Activated CD4-positive, alpha-beta T cell treated with anti-CD3 and anti-CD28 coated beads, Interleukin-2, amount 10 ng/mL, durations not matched to agents 7 days and 5 days (primary cell): ENCODE measurements at regions not wholly inside any gene's neighbourhood (a gene's known extent, or its start where the extent isn't known, plus 50 kb on each side); places are given as distances from the start of the nearest gene placed in this dataset.

ENCODE experiments used
- CTCF ChIA-PET: fragments of 350-600 bp; sonication (Branson Sonifier 250); formaldehyde crosslinking; loops from one replicate; lab custom pipeline; 2021; ENCODE audit warnings: antibody characterized with exemption; lab: Charles Lee
- POLR2A ChIA-PET: fragments of 350-600 bp; sonication (Branson Sonifier 250); formaldehyde crosslinking; loops from one replicate; lab custom pipeline; 2021; ENCODE audit warnings: antibody characterized with exemption; lab: Charles Lee
- DNase-seq: peaks from one replicate; pipeline ENCODE4 v3.0.0-alpha.2; 2020
- H3K27ac Mint-ChIP-seq: one replicate; pipeline ENCODE4 v1.8.0; 2021; ENCODE audit warnings: mild to moderate bottlenecking, moderate library complexity, mixed read lengths
- H3K27me3 Mint-ChIP-seq: one replicate; pipeline ENCODE4 v1.8.0; 2021; ENCODE audit warnings: mixed read lengths
- H3K36me3 Mint-ChIP-seq: one replicate; pipeline ENCODE4 v1.8.0; 2021; ENCODE audit warnings: low read depth, mixed read lengths
- H3K4me1 Mint-ChIP-seq: one replicate; pipeline ENCODE4 v1.8.0; 2021; ENCODE audit warnings: mixed read lengths
- H3K4me3 Mint-ChIP-seq: one replicate; pipeline ENCODE4 v1.8.0; 2021; ENCODE audit warnings: mild to moderate bottlenecking, moderate library complexity, mixed read lengths
- H3K9me3 Mint-ChIP-seq: one replicate; pipeline ENCODE4 v1.8.0; 2021; ENCODE audit warnings: mixed read lengths

DNA sequence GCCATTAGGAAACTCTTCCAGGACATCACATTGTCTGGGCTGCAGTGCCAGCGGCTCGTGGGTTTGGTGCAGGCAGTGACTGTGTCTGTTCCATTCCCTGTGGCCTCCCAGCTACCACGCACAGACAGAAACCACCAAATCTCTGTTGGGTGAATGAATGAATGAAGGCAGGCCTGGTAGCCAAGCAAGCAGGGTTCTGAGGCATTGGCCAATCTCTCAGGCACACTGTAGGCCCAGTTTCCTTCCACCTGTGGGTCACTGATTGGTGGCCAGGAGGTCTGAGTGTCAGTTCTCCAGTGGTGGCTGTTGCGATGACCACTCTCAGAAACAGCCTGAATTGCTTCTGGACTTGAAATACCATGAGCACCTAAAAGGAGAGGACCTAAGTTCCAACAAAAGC lies 59.4 kb upstream of the CTBP2 start:
- POLR2A ChIA-PET, result no interaction called here

DNA sequence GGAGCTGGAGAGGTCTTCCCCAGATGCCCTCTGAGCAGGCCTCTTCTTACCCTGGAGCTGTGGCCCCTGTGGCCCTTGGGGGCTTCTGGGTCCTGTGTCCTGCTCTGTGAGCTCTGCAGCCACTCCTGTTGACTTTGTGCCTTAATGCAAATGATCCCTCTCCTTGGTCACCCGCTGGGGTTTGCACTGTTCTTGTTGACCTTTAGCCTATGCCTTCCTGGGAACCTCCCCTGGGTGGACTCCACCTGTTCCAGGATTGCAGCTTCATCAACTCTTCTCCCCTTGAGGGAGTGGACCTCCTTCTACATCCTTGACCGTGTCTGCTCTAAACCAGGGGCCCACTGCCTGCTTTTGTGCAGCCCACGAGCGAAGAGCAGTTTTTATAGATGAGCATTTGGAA lies 58.6 kb upstream of the CTBP2 start:
- POLR2A ChIA-PET, result no interaction called here
- CTCF ChIA-PET, result no interaction called here
- H3K36me3 Mint-ChIP-seq, result no peaks in the 10 kb centered on the region
- H3K4me1 Mint-ChIP-seq, result no peaks in the 10 kb centered on the region
- H3K4me3 Mint-ChIP-seq, result no peak overlapping the region
- no peak for DNase-seq
- H3K27ac Mint-ChIP-seq, result no peak overlapping the region
- H3K27me3 Mint-ChIP-seq, result no peaks in the 10 kb centered on the region
- no peaks in the 10 kb centered on the region for H3K9me3 Mint-ChIP-seq

More for the DNA sequence above, 59.4 kb upstream of the CTBP2 start:
- Mint-ChIP-seq H3K27ac (no peak overlapping the region), H3K27me3 (no peaks in the 10 kb centered on the region), H3K9me3 (no peaks in the 10 kb centered on the region), H3K36me3 (no peaks in the 10 kb centered on the region), H3K4me3 (no peak overlapping the region), H3K4me1 (no peaks in the 10 kb centered on the region)
- CTCF ChIA-PET, result no interaction called here
- DNase-seq, result no peak

DNA sequence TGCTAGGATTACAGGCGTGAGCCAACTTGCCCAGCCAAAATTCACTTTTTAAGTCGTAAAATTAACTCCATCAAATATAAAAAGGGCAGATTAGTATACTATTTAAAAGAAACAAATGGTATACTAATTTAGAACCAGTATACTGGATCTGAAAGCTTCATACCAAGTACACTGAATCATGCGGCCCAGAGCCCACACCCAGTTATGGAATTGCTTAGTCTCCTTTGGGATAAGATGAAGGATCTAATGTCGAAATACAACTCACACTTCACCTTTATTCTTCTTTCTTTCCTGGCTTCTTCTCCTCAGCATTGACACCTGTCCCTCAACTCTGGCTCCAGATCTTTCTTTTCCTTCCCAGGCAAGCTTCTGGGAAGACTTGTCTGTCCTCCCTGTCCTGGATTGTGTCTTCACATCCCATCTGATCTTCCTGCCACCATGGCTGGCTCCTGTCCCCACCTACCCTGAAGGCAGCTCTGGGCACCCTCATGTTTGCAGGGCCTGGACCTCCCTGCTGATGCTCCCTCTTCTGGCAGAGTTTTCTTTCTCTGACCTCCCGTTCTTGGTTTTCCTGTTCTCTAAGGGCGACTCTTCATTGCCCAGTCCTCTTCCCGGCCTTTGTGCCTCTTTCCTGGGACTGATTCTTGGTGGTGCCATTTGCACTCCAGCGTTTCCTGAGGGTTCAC lies 57.8 kb upstream of the CTBP2 start:
- H3K27ac Mint-ChIP-seq, result no peak overlapping the region
- ChIA-PET POLR2A (no interaction called here), CTCF (no interaction called here)
- H3K27me3 Mint-ChIP-seq, result no peaks in the 10 kb centered on the region
- no peaks in the 10 kb centered on the region for H3K36me3 Mint-ChIP-seq
- H3K4me1 Mint-ChIP-seq, result no peaks in the 10 kb centered on the region
- no peaks in the 10 kb centered on the region for H3K9me3 Mint-ChIP-seq
- no peak overlapping the region for H3K4me3 Mint-ChIP-seq
- DNase-seq, result no peak

DNA sequence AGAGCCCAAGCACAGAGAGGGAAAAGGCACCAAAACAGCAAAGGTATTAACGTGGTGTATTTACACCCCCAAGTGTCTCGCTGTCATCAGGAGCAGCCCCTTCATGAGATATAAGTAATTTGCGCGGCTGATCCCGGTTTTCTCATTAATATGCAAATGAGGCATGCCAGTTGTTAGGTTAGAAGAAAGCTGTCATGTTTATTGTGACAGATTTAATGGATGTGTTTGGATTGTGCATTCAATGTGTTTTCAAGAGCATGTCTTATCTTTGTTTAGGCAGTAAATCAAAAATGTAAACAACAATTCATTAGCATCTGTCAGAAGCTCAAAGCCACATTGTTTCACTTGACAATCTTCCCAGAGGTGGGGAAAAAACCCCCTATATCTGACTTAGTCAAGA lies 56.5 kb upstream of the CTBP2 start:
- Mint-ChIP-seq H3K27ac (no peak overlapping the region), H3K36me3 (no peaks in the 10 kb centered on the region), H3K27me3 (no peaks in the 10 kb centered on the region), H3K4me1 (no peaks in the 10 kb centered on the region), H3K4me3 (no peak overlapping the region), H3K9me3 (no peaks in the 10 kb centered on the region)
- ChIA-PET POLR2A (no interaction called here), CTCF (interaction anchor here (0.8 kb wide), 1 partner anchor 297 kb away, joined by 3 read pairs; no protein-coding TSS in a partner anchor)
- no peak for DNase-seq

DNA sequence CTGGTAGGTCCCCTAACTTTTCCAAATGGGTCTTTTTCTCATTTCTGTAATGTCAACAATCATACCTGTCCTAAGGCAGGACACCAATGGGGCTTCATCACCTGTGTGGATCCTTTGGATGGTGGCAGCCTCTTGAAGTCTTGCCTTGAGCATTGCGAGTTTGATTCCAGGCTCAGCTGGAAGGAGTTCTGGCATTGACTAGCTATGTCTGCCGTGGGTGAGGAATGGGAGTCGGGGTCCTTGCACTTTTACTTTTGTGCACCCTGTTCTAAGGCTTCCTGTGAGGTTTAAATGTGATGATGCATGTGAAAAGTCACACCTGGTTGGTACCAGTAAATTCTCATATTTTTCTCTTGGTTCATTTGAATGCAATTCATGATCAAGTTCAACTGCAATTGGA lies 55.9 kb upstream of the CTBP2 start:
- H3K27ac Mint-ChIP-seq, result no peak overlapping the region
- CTCF ChIA-PET, result interaction anchor here (0.8 kb wide), 1 partner anchor 298 kb away, joined by 3 read pairs; no protein-coding TSS in a partner anchor
- no peak for DNase-seq
- no peaks in the 10 kb centered on the region for H3K27me3 Mint-ChIP-seq
- no peaks in the 10 kb centered on the region for H3K4me1 Mint-ChIP-seq
- H3K4me3 Mint-ChIP-seq, result no peak overlapping the region
- H3K9me3 Mint-ChIP-seq, result no peaks in the 10 kb centered on the region
- H3K36me3 Mint-ChIP-seq, result no peaks in the 10 kb centered on the region
- POLR2A ChIA-PET, result no interaction called here

DNA sequence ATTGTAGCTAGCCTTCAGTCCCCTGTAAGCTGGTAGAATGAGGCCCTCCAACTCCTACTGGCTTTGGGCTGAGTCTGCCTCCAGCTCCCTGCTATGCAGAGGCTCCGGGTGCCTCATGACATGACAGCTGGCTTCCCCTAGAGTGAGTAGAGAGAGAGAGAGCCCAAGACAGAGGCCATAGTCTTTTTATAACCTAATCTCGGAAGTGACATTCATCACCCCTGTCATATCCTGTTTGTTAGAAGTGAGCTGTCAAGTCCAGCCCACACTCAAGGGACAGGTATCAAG lies 53.9 kb upstream of the CTBP2 start:
- POLR2A ChIA-PET, result no interaction called here
- no peak overlapping the region for H3K27ac Mint-ChIP-seq
- CTCF ChIA-PET, result no interaction called here
- H3K4me3 Mint-ChIP-seq, result no peak overlapping the region
- no peaks in the 10 kb centered on the region for H3K4me1 Mint-ChIP-seq
- peaks cover 3% of the 10 kb centered on the region for H3K9me3 Mint-ChIP-seq
- no peak for DNase-seq
- H3K27me3 Mint-ChIP-seq, result no peaks in the 10 kb centered on the region
- no peaks in the 10 kb centered on the region for H3K36me3 Mint-ChIP-seq

DNA sequence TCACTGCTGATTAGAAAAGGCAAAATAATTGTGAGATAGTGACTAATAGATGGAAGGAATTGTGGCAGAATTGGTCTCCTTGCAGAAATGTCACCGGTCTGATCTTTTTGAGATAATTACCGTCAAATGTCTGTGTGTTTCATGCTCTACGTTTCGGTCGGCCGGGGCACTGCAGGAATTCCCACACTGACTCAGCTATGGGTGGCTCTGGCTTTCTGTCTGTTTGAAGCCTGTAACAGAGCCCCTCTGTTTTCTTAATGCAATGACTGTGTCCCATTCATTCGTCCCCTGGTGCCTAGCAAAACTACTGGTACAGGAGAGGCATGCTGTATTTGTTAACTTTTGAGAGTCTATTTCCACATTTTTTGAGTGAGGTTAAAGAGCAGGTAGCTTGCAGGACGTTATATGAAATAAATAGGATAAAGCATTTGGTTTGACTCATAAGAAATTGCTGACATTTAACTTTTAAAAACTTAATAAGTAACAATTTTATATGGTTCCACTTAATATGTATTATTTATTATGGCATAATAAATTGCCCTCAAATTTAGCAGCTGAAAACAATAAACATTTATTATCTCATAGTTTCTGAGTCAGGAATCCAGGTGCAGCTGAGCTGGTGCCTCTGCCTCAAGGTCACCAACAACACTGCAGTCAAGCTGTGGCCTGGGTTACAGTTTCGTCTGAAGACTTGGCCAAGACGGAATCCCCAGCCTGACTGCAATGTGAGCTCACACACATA lies 53.3 kb upstream of the CTBP2 start:
- Mint-ChIP-seq H3K4me1 (no peaks in the 10 kb centered on the region), H3K4me3 (no peak overlapping the region), H3K27me3 (no peaks in the 10 kb centered on the region), H3K36me3 (no peaks in the 10 kb centered on the region), H3K27ac (no peak overlapping the region), H3K9me3 (peaks cover 3% of the 10 kb centered on the region)
- no peak for DNase-seq
- ChIA-PET CTCF (no interaction called here), POLR2A (no interaction called here)

DNA sequence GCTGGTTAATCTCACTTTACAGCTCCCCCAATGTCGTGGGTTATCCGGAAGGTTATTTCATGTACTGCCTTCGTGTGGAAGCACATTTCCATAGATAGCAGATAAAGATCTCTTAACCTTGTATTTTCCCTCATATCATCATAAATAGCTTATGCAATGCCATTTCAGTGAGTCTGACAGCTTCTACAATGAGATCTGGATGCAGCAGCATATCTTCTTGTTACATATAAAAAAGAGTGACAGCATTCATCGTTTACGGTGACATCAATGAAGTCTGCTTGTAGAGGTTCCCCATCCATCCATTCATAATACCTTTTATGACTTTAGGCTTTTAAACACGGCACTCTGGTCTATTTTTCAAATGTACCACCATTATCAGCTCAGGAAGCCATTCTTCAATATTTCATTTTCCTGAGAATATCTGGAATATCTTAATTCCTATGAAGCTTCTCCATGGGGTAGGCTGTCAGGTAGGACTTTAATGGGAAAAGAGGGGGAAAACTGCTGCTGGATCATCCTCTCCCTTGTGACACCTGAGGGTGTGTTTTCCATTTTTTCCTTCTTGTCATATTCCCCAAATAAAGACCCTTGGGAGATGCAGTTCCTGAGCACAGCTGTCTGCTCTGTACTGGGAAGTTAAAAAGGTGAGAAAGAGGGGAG lies 51.9 kb upstream of the CTBP2 start:
- H3K27ac Mint-ChIP-seq, result no peak overlapping the region
- H3K4me3 Mint-ChIP-seq, result no peak overlapping the region
- no peaks in the 10 kb centered on the region for H3K36me3 Mint-ChIP-seq
- POLR2A ChIA-PET, result no interaction called here
- H3K27me3 Mint-ChIP-seq, result no peaks in the 10 kb centered on the region
- no peaks in the 10 kb centered on the region for H3K4me1 Mint-ChIP-seq
- CTCF ChIA-PET, result no interaction called here
- no peak for DNase-seq
- H3K9me3 Mint-ChIP-seq, result peaks cover 3% of the 10 kb centered on the region
